Trophoblast cell (in vitro differentiated cells and primary cell): ENCODE measurements at regions not wholly inside any gene's neighbourhood (a gene's known extent, or its start where the extent isn't known, plus 50 kb on each side); places are given as distances from the start of the nearest gene placed in this dataset.

ENCODE experiments used
- DNase-seq, 2 donors: peaks; one replicate each; pipeline ENCODE4 v3.0.0-alpha.2; 2016
- H2AFZ ChIP-seq: 2 replicates; pipeline ENCODE4 v1.6.1; 2013; ENCODE audit warnings: low read length, moderate library complexity, mild to moderate bottlenecking; ENCODE audit not compliant: insufficient read depth, poor library complexity
- H2AK5ac ChIP-seq: 2 replicates; pipeline ENCODE4 v1.6.1; 2013; ENCODE audit warnings: mild to moderate bottlenecking, low read length
- H2BK120ac ChIP-seq: 2 replicates; pipeline ENCODE4 v1.6.1; 2013; ENCODE audit warnings: low read length, mild to moderate bottlenecking, moderate library complexity; ENCODE audit not compliant: insufficient read depth, poor library complexity
- H2BK12ac ChIP-seq: 2 replicates; pipeline ENCODE4 v1.6.1; 2013; ENCODE audit warnings: mild to moderate bottlenecking, low read length, moderate library complexity
- H2BK5ac ChIP-seq: 2 replicates; pipeline ENCODE4 v1.6.1; 2013; ENCODE audit warnings: low read length, low read depth, moderate library complexity, mild to moderate bottlenecking; ENCODE audit not compliant: poor library complexity
- H3K14ac ChIP-seq: 2 replicates; pipeline ENCODE4 v1.6.1; 2013; ENCODE audit warnings: mild to moderate bottlenecking, low read length
- H3K18ac ChIP-seq: 2 replicates; pipeline ENCODE4 v1.6.1; 2013; ENCODE audit warnings: mild to moderate bottlenecking, low read length
- H3K23ac ChIP-seq: 2 replicates; pipeline ENCODE4 v1.6.1; 2013; ENCODE audit warnings: low read length
- H3K27ac ChIP-seq: 2 replicates; pipeline ENCODE4 v1.5.1; 2013; ENCODE audit warnings: low read depth, mild to moderate bottlenecking, inconsistent platforms, low read length, moderate library complexity
- H3K27me3 ChIP-seq: 2 replicates; pipeline ENCODE4 v1.6.1; 2013; ENCODE audit warnings: inconsistent platforms, mild to moderate bottlenecking, low read length, moderate library complexity; ENCODE audit not compliant: insufficient read depth
- H3K36me3 ChIP-seq, 2 experiments: 1 replicate in 1 of 2; 2 replicates in 1 of 2; pipeline ENCODE4 v1.6.1; 2013; ENCODE audit warnings: low read length in 2 of 2, mild to moderate bottlenecking in 2 of 2, moderate library complexity in 1 of 2; ENCODE audit not compliant: insufficient read depth in 2 of 2, control insufficient read depth in 1 of 2
- H3K4ac ChIP-seq: 2 replicates; pipeline ENCODE4 v1.6.1; 2013; ENCODE audit warnings: low read depth, mild to moderate bottlenecking, low read length, moderate library complexity
- H3K4me1 ChIP-seq, 2 experiments: 1 replicate in 1 of 2; 2 replicates in 1 of 2; pipeline ENCODE4 v1.6.1; 2013; ENCODE audit warnings: low read length in 2 of 2, mild to moderate bottlenecking in 2 of 2, moderate library complexity in 1 of 2; ENCODE audit not compliant: insufficient read depth in 2 of 2, control insufficient read depth in 1 of 2
- H3K4me2 ChIP-seq: 2 replicates; pipeline ENCODE4 v1.6.1; 2013; ENCODE audit warnings: inconsistent platforms, mild to moderate bottlenecking, low read length, moderate library complexity
- H3K4me3 ChIP-seq: 2 replicates; pipeline ENCODE4 v1.5.1; 2013; ENCODE audit warnings: mild to moderate bottlenecking, low read depth, low read length, inconsistent platforms
- H3K79me1 ChIP-seq: one replicate; pipeline ENCODE4 v1.6.1; 2013; ENCODE audit warnings: low read length
- H3K79me2 ChIP-seq: 2 replicates; pipeline ENCODE4 v1.6.1; 2013; ENCODE audit warnings: low read length, mild to moderate bottlenecking; ENCODE audit not compliant: control insufficient read depth, insufficient read depth, poor library complexity
- H3K9ac ChIP-seq: 2 replicates; pipeline ENCODE4 v1.6.1; 2013; ENCODE audit warnings: mild to moderate bottlenecking, low read length
- H3K9me3 ChIP-seq: 2 replicates; pipeline ENCODE4 v1.6.1; 2013; ENCODE audit warnings: low read depth, mild to moderate bottlenecking, control low read depth, inconsistent platforms, low read length; ENCODE audit not compliant: insufficient read depth
- H4K12ac ChIP-seq: 2 replicates; pipeline ENCODE4 v1.6.1; 2013; ENCODE audit warnings: low read depth, mild to moderate bottlenecking, low read length, moderate library complexity
- H4K8ac ChIP-seq: 2 replicates; pipeline ENCODE4 v1.6.1; 2013; ENCODE audit warnings: low read depth, mild to moderate bottlenecking, low read length, moderate library complexity
- H4K91ac ChIP-seq: one replicate; pipeline ENCODE4 v1.6.1; 2013; ENCODE audit warnings: low read depth, mild to moderate bottlenecking, low read length, moderate library complexity
- WGBS: extraction: QIAGEN DNeasy Blood & Tissue Kit; methylation state at CpG from one replicate; pipeline ENCODE4 v1.1.7; 2013; ENCODE audit warnings: missing lambda C conversion rate; ENCODE audit not compliant: insufficient read length, insufficient coverage; ENCODE audit errors: extremely low coverage; 5-methylcytosine and 5-hydroxymethylcytosine counted together

DNA sequence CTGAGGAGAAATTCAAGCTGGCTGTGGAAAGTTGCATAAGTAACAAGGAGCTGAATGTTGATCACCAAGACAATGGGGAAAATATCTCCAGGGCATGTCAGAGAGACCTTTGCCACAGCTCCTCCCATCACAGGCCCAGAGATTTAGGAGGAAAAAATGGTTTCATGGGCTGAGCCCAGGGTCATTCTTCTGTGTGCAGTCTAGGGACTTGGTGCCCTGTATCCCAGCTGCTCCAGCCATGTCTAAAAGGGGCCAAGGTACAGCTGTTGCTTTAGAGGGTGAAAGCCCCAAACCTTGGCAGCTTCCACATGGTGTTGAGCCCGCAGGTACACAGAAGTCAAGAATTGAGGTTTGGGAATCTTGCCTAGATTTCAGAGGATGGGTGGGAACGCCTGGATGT lies 439.8 kb upstream of the HNRNPA3 start:
- Histone ChIP-seq H4K8ac (no peak overlapping the region), H3K79me1 (no peaks in the 10 kb centered on the region), H3K4me1 (no peaks in the 10 kb centered on the region), H2BK12ac (no peak overlapping the region), H3K27me3 (no peaks in the 10 kb centered on the region), H2BK5ac (no peak overlapping the region), H4K91ac (no peak overlapping the region), H2BK120ac (no peak overlapping the region), H3K4ac (no peak overlapping the region), H3K9ac (no peak overlapping the region), H3K4me3 (no peak overlapping the region), H3K18ac (no peak overlapping the region), H4K12ac (no peak overlapping the region), H3K14ac (no peak overlapping the region), H3K79me2 (no peaks in the 10 kb centered on the region), H3K27ac (no peak overlapping the region), H3K36me3 (no peaks in the 10 kb centered on the region), H2AFZ (no peak overlapping the region), H2AK5ac (no peak overlapping the region), H3K23ac (no peak overlapping the region), H3K4me2 (no peak overlapping the region), H3K9me3 (peaks cover 9% of the 10 kb centered on the region)
- DNase-seq = no peak
- no CpG with 5 or more reads among the region's 2 CpGs for WGBS

DNA sequence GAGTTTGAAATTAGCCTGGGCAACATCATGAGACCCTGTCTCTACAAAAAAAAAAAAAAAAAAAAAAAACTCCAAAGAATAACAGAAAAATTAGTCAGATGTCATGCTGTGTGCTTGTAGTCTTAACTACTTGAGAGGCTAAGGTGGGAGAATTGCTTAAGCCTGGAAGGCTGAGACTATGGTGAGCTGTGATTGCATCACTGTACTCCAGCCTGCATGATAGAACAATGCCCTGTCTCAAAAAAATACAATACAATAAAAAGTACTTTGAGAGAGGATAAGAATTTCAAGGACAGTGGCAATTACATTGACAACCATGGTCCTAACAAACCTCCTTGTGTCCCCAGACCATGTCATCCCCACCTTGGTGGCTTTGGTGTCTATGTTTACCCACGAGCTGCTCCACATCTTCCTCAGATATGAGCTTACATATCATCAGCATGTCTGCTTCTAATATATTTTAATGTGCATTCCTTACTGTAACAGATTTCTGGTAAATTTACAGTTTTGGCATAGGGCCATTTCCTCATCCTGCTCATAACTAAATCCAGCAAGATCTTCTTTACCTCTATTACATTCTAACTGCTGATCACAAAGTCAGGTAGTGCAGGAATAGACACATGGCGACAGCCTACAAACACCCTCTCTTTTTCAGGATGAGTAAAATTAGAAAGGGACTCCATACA lies 437.7 kb upstream of the HNRNPA3 start:
- Histone ChIP-seq H3K27me3 (no peaks in the 10 kb centered on the region), H3K9ac (no peak overlapping the region), H3K14ac (no peak overlapping the region), H3K79me2 (no peaks in the 10 kb centered on the region), H2BK5ac (no peak overlapping the region), H4K12ac (no peak overlapping the region), H3K18ac (no peak overlapping the region), H3K4me2 (no peak overlapping the region), H3K36me3 (no peaks in the 10 kb centered on the region), H2BK12ac (no peak overlapping the region), H2BK120ac (no peak overlapping the region), H3K4ac (no peak overlapping the region), H2AFZ (no peak overlapping the region), H3K4me1 (no peaks in the 10 kb centered on the region), H3K4me3 (no peak overlapping the region), H3K23ac (no peak overlapping the region), H3K79me1 (no peaks in the 10 kb centered on the region), H4K91ac (no peak overlapping the region), H4K8ac (no peak overlapping the region), H3K27ac (no peak overlapping the region), H2AK5ac (no peak overlapping the region), H3K9me3 (peaks cover 7% of the 10 kb centered on the region)
- WGBS = no CpG with 5 or more reads among the region's 2 CpGs
- no peak for DNase-seq

DNA sequence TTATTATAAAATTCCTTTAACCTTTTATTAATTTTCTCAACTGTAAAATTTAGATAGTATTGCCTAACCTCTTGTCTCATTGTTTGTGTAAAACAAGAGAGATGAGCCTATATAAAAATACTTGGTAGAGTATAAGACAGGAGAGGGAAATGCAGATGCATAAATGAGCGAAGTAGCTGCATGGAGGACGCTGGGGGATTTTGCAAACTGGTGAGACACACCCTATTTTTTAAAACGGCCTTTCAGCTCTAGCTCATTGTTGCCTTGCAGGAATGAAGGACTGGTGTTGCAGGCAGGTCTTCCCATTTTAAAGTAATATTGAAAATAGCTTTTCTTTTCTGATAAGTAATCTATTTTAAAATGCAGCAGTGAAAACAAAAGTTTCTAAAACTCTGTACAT lies 435.3 kb upstream of the HNRNPA3 start:
- Histone ChIP-seq H4K8ac (no peak overlapping the region), H3K9ac (no peak overlapping the region), H3K23ac (no peak overlapping the region), H3K4me1 (no peaks in the 10 kb centered on the region), H3K4me2 (no peak overlapping the region), H3K4me3 (no peak overlapping the region), H3K9me3 (peaks cover 7% of the 10 kb centered on the region), H3K4ac (no peak overlapping the region), H3K36me3 (no peaks in the 10 kb centered on the region), H3K18ac (no peak overlapping the region), H2AFZ (no peak overlapping the region), H3K27ac (no peak overlapping the region), H3K79me1 (no peaks in the 10 kb centered on the region), H2BK5ac (no peak overlapping the region), H3K79me2 (no peaks in the 10 kb centered on the region), H4K91ac (no peak overlapping the region), H4K12ac (no peak overlapping the region), H2AK5ac (no peak overlapping the region), H2BK120ac (no peak overlapping the region), H3K14ac (no peak overlapping the region), H2BK12ac (no peak overlapping the region), H3K27me3 (no peaks in the 10 kb centered on the region)
- DNase-seq = no peak
- no CpG with 5 or more reads among the region's 3 CpGs for WGBS

DNA sequence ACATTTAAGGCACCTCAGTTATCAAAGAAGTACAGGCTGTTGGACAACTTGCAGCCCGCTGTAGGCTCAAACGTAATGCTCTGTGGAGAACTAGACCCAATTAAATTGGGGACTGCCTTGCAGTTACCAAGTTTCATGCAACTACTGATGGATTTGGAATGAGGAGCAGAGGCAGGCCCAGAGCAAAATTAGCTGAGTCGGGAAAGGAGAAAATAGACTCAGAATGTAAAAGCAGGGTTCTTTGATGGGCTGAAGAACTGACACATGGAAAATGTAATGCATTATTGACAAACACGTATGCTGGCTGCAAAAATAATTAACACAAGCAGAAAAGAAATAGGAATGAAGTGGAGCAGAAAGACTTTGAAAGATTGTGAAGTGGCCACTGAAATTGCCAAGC lies 432.7 kb upstream of the HNRNPA3 start:
- H3K4me1 ChIP-seq = no peaks in the 10 kb centered on the region
- no peak overlapping the region for H3K14ac ChIP-seq
- no peaks in the 10 kb centered on the region for H3K9me3 ChIP-seq
- no peak overlapping the region for H2AFZ ChIP-seq
- no peak overlapping the region for H3K4me3 ChIP-seq
- WGBS = no CpG with 5 or more reads among the region's 4 CpGs
- no peak overlapping the region for H4K8ac ChIP-seq
- H3K27me3 ChIP-seq = no peaks in the 10 kb centered on the region
- no peaks in the 10 kb centered on the region for H3K79me2 ChIP-seq
- H3K27ac ChIP-seq = no peak overlapping the region
- H3K4ac ChIP-seq = no peak overlapping the region
- H3K9ac ChIP-seq = no peak overlapping the region
- H4K91ac ChIP-seq = no peak overlapping the region
- no peak overlapping the region for H2BK120ac ChIP-seq
- H2BK5ac ChIP-seq = no peak overlapping the region
- no peak overlapping the region for H4K12ac ChIP-seq
- H3K36me3 ChIP-seq = no peaks in the 10 kb centered on the region
- no peak overlapping the region for H2BK12ac ChIP-seq
- no peaks in the 10 kb centered on the region for H3K79me1 ChIP-seq
- no peak overlapping the region for H2AK5ac ChIP-seq
- H3K4me2 ChIP-seq = no peak overlapping the region
- DNase-seq = no peak
- no peak overlapping the region for H3K18ac ChIP-seq
- no peak overlapping the region for H3K23ac ChIP-seq
